Stomach (tissue), 4 donors: ENCODE measurements at regions not wholly inside any gene's neighbourhood (a gene's known extent, or its start where the extent isn't known, plus 50 kb on each side); places are given as distances from the start of the nearest gene placed in this dataset.

ENCODE experiments used
- CTCF ChIP-seq, 7 experiments: fragments of 450-650 bp in 4 of 7; fragments of 200-600 bp in 3 of 7; sonication (generic) in 3 of 7; IDR thresholded peaks; one replicate each; pipeline ENCODE4 v1.5.1; 2016 to 2019; ENCODE audit warnings: antibody characterized with exemption in 7 of 7, control low read depth in 2 of 7, mild to moderate bottlenecking in 1 of 7
- EP300 ChIP-seq: sonication (generic); formaldehyde crosslinking; IDR thresholded peaks from one replicate; pipeline ENCODE4 v1.6.1; 2017; ENCODE audit warnings: antibody characterized with exemption
- POLR2AphosphoS5 ChIP-seq, 3 donors: sonication (generic); formaldehyde crosslinking; IDR thresholded peaks; one replicate each; pipeline ENCODE4 v1.6.1; 2016; ENCODE audit warnings: antibody characterized with exemption in 3 of 3

GRCh38 chr6:92911301-92911700 is 508.1 kb downstream of the EPHA7 start:
- TF ChIP-seq EP300 (no peak), POLR2AphosphoS5 (IDR thresholded peaks at IDR 0.05) (no peak), CTCF (IDR thresholded peaks at IDR 0.05) (no peak)
